HG02642 (cell line): ENCODE measurements at regions not wholly inside any gene's neighbourhood (a gene's known extent, or its start where the extent isn't known, plus 50 kb on each side); places are given as distances from the start of the nearest gene placed in this dataset.
"Not testable (repeated sequence)": the region's sequence is repeated elsewhere in the genome, so short reads cannot be mapped to it uniquely, and the experiment has no call there.

ENCODE experiments used
- ATAC-seq: cut with Tn5 transposase; IDR thresholded peaks from one replicate; pipeline ENCODE4 v1.9.1; 2021; ENCODE audit warnings: mild to moderate bottlenecking; ENCODE audit not compliant: unreplicated experiment, poor library complexity

GRCh38 chr13:111411919-111412650 is 91.6 kb downstream of the TEX29 start:
- no peak for ATAC-seq

- ATAC-seq = no peak
Observed at GRCh38 chr13:111413407-111414187, 93.2 kb downstream of the TEX29 start.

GRCh38 chr13:111414341-111414740 is 93.9 kb downstream of the TEX29 start:
- ATAC-seq = no peak

- no peak for ATAC-seq
Observed at GRCh38 chr13:111415246-111415645, 94.8 kb downstream of the TEX29 start.

GRCh38 chr13:111415765-111416164 is 95.3 kb downstream of the TEX29 start:
- no peak for ATAC-seq

- ATAC-seq = no peak
Observed at GRCh38 chr13:111418101-111418500, 97.7 kb downstream of the TEX29 start.

- no peak for ATAC-seq
Observed at GRCh38 chr13:111420113-111420876, 99.9 kb downstream of the TEX29 start.

GRCh38 chr13:111421216-111421615 is 100.8 kb downstream of the TEX29 start:
- no peak for ATAC-seq

- no peak for ATAC-seq
Observed at GRCh38 chr13:111422348-111422747, 101.9 kb downstream of the TEX29 start.

- no peak for ATAC-seq
Observed at GRCh38 chr13:111423168-111423785, 102.8 kb downstream of the TEX29 start.

- no peak for ATAC-seq
Observed at GRCh38 chr13:111424134-111424533, 103.7 kb downstream of the TEX29 start.

GRCh38 chr13:111425326-111425725 is 104.9 kb downstream of the TEX29 start:
- ATAC-seq = no peak

- peak; percentile 64 for ATAC-seq
Observed at GRCh38 chr13:111429064-111429558, 108.7 kb downstream of the TEX29 start.

- ATAC-seq = no peak
Observed at GRCh38 chr13:111431206-111431605, 110.8 kb downstream of the TEX29 start.

- ATAC-seq = no peak
Observed at GRCh38 chr13:111434578-111435159, 114.2 kb downstream of the TEX29 start.

GRCh38 chr13:111436446-111436845 is 116.0 kb downstream of the TEX29 start:
- ATAC-seq = no peak

- no peak for ATAC-seq
Observed at GRCh38 chr13:111437417-111437816, 117.0 kb downstream of the TEX29 start.

- no peak for ATAC-seq
Observed at GRCh38 chr13:111437856-111438547, 117.6 kb downstream of the TEX29 start.

GRCh38 chr13:111440492-111440891 is 120.0 kb downstream of the TEX29 start:
- ATAC-seq = not testable (repeated sequence)
